ENCODE measurements at regions not wholly inside any gene's neighbourhood (a gene's known extent, or its start where the extent isn't known, plus 50 kb on each side); places are given as distances from the start of the nearest gene placed in this dataset.

GRCh38 chr6:139529420-139529819, 155.0 kb upstream of the CITED2 start:
- intact Hi-C loops (cut with DNase I) = no loop called here
- DNase-seq = no peak
- H3K9me3 ChIP-seq (ENCODE audit: control insufficient read depth, low read length) = peaks cover 2% of the 10 kb centered on the region
- 83 to 96% methylated on average over 1 of the region's 1 CpG for WGBS, 2 donors
- H3K36me3 ChIP-seq (ENCODE audit: control insufficient read depth in 1 of 2, insufficient read depth in 2 of 2, low read length in 1 of 2) = no peaks in the 10 kb centered on the region
- ATAC-seq (ENCODE audit: low FRiP score) = no peak
- H3K27me3 ChIP-seq (ENCODE audit: control insufficient read depth in 1 of 2, insufficient read depth in 2 of 2, low read length in 1 of 2) = no peaks in the 10 kb centered on the region
- peaks cover 0 to 6% of the 10 kb centered on the region in 2 donors for H3K4me1 ChIP-seq (ENCODE audit: control insufficient read depth in 1 of 2, insufficient read depth in 2 of 2, low read length in 2 of 2)
- H3K27ac ChIP-seq (ENCODE audit: low read depth in 1 of 2, low read length in 2 of 2) = no peak overlapping the region
- no peak overlapping the region for H3K4me3 ChIP-seq (ENCODE audit: low read length in 2 of 2)

GRCh38 chr6:139528471-139528870, 154.0 kb upstream of the CITED2 start:
- ATAC-seq (ENCODE audit: low FRiP score) = no peak
- Histone ChIP-seq H3K36me3 (ENCODE audit: control insufficient read depth in 1 of 2, insufficient read depth in 2 of 2, low read length in 1 of 2) (no peaks in the 10 kb centered on the region), H3K4me3 (ENCODE audit: low read length in 2 of 2) (no peak overlapping the region), H3K27me3 (ENCODE audit: control insufficient read depth in 1 of 2, insufficient read depth in 2 of 2, low read length in 1 of 2) (no peaks in the 10 kb centered on the region), H3K4me1 (ENCODE audit: control insufficient read depth in 1 of 2, insufficient read depth in 2 of 2, low read length in 2 of 2) (no peaks in the 10 kb centered on the region), H3K27ac (ENCODE audit: low read depth in 1 of 2, low read length in 2 of 2) (no peak overlapping the region), H3K9me3 (ENCODE audit: control insufficient read depth, low read length) (peaks cover 2% of the 10 kb centered on the region)
- no peak for DNase-seq
- WGBS, 2 donors = 91 to 93% methylated on average over 2 of the region's 2 CpGs
- intact Hi-C loops (cut with DNase I) = no loop called here

DNA sequence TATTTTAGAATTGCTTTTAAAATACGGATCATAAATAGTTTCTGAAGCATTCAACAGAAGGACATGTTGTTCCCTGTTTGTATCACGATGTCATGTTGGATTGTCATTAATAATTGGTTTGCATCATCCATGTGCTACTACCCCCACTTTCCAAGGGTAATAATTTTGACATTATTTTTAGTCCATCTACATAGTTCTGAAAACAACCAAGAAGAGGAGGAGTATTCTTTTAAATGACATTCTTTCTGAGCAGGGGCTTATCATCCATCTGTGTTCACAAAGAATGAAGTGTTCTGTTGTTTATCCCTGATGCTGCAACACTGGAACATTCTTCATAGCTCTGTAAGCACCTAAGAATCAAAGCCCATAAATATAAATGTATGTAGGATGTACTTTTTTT, 151.0 kb upstream of the CITED2 start:
- DNase-seq = no peak
- 75 to 76% methylated on average over 2 of the region's 2 CpGs for WGBS, 2 donors
- H3K36me3 ChIP-seq (ENCODE audit: control insufficient read depth in 1 of 2, insufficient read depth in 2 of 2, low read length in 1 of 2) = no peaks in the 10 kb centered on the region
- H3K27ac ChIP-seq (ENCODE audit: low read depth in 1 of 2, low read length in 2 of 2) = no peak overlapping the region
- no peaks in the 10 kb centered on the region for H3K27me3 ChIP-seq (ENCODE audit: control insufficient read depth in 1 of 2, insufficient read depth in 2 of 2, low read length in 1 of 2)
- no peaks in the 10 kb centered on the region for H3K4me1 ChIP-seq (ENCODE audit: control insufficient read depth in 1 of 2, insufficient read depth in 2 of 2, low read length in 2 of 2)
- no peak overlapping the region for H3K4me3 ChIP-seq (ENCODE audit: low read length in 2 of 2)
- peaks cover 2% of the 10 kb centered on the region for H3K9me3 ChIP-seq (ENCODE audit: control insufficient read depth, low read length)
- ATAC-seq (ENCODE audit: low FRiP score) = no peak
- intact Hi-C loops (cut with DNase I) = no loop called here

GRCh38 chr6:139523986-139524385, 149.5 kb upstream of the CITED2 start:
- ATAC-seq (ENCODE audit: low FRiP score) (no peak), DNase-seq (no peak)
- Histone ChIP-seq H3K9me3 (ENCODE audit: control insufficient read depth, low read length) (peaks cover 2% of the 10 kb centered on the region), H3K27ac (ENCODE audit: low read depth in 1 of 2, low read length in 2 of 2) (no peak overlapping the region), H3K4me3 (ENCODE audit: low read length in 2 of 2) (no peak overlapping the region), H3K36me3 (ENCODE audit: control insufficient read depth in 1 of 2, insufficient read depth in 2 of 2, low read length in 1 of 2) (no peaks in the 10 kb centered on the region), H3K4me1 (ENCODE audit: control insufficient read depth in 1 of 2, insufficient read depth in 2 of 2, low read length in 2 of 2) (peaks cover 0 to 5% of the 10 kb centered on the region in 2 donors), H3K27me3 (ENCODE audit: control insufficient read depth in 1 of 2, insufficient read depth in 2 of 2, low read length in 1 of 2) (no peaks in the 10 kb centered on the region)
- intact Hi-C loops (cut with DNase I) = no loop called here
- WGBS, 2 donors = 95 to 100% methylated on average over 2 of the region's 2 CpGs

DNA sequence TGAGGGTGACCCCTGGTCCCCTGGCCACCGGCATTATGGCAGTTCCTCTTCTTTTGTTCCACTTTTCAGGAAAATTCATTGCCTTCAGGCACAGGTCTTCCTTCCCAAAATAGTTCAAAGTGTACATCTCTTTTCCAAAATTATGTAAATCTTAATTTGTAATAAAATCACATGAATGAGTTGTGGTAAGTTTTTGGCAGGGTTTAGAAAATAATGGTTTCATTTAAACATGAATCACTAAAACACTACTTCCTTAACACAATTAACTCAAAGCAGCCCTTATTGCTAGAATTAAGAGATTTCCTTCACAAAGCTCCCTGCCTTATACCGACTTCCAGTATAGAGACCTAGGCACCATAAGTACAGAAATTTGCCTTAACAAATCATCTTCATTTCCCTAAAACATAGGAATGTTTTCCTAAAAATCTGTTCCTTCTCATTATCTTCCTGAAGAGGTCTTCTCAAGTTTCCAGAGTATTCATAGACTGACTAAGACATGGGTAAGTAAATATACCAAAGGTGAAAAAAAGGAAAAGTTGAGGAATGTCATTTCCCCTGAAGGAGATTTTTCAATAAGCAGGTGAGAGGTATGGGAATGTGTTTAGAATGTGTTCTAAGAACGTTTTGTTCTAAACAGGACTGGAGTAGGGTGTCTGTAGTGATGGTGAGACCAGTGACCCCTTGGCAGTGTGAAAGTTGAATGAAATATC, 148.2 kb upstream of the CITED2 start:
- no peaks in the 10 kb centered on the region for H3K27me3 ChIP-seq (ENCODE audit: control insufficient read depth in 1 of 2, insufficient read depth in 2 of 2, low read length in 1 of 2)
- no peak for DNase-seq
- no peak overlapping the region for H3K27ac ChIP-seq (ENCODE audit: low read depth in 1 of 2, low read length in 2 of 2)
- intact Hi-C loops (cut with DNase I) = no loop called here
- H3K4me1 ChIP-seq (ENCODE audit: control insufficient read depth in 1 of 2, insufficient read depth in 2 of 2, low read length in 2 of 2) = peaks cover 0 to 5% of the 10 kb centered on the region in 2 donors
- WGBS, 2 donors = 49 to 75% methylated on average over 3 of the region's 3 CpGs
- ATAC-seq (ENCODE audit: low FRiP score) = no peak
- no peak overlapping the region for H3K4me3 ChIP-seq (ENCODE audit: low read length in 2 of 2)
- H3K9me3 ChIP-seq (ENCODE audit: control insufficient read depth, low read length) = peaks cover 2% of the 10 kb centered on the region
- no peaks in the 10 kb centered on the region for H3K36me3 ChIP-seq (ENCODE audit: control insufficient read depth in 1 of 2, insufficient read depth in 2 of 2, low read length in 1 of 2)

DNA sequence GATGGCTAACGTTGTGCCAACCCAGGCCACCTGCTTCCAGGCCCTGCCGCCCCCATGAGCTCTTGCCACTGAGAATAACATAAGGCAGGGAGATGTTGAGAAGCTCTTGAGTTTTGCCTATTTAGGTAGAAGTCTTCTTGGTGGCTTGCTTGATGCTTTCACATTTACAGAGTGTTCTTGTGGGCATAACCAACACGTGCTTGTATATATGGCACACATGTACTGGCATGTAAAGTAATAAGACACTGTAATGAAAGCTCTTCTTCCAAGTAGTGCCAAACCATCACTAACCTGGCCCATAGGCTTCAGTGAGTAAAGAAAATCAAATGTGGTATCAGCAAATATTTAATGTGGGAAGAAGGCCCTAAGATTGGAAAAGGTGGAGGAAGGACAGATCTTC, 146.9 kb upstream of the CITED2 start:
- intact Hi-C loops (cut with DNase I) = no loop called here

GRCh38 chr6:139520321-139520768, 145.9 kb upstream of the CITED2 start:
- Histone ChIP-seq H3K4me1 (ENCODE audit: control insufficient read depth in 1 of 2, insufficient read depth in 2 of 2, low read length in 2 of 2) (peaks cover 0 to 5% of the 10 kb centered on the region in 2 donors), H3K27ac (ENCODE audit: low read depth in 1 of 2, low read length in 2 of 2) (no peak overlapping the region), H3K27me3 (ENCODE audit: control insufficient read depth in 1 of 2, insufficient read depth in 2 of 2, low read length in 1 of 2) (no peaks in the 10 kb centered on the region), H3K9me3 (ENCODE audit: control insufficient read depth, low read length) (no peaks in the 10 kb centered on the region), H3K4me3 (ENCODE audit: low read length in 2 of 2) (no peak overlapping the region), H3K36me3 (ENCODE audit: control insufficient read depth in 1 of 2, insufficient read depth in 2 of 2, low read length in 1 of 2) (no peaks in the 10 kb centered on the region)
- WGBS, 2 donors = 79 to 83% methylated on average over 3 of the region's 3 CpGs
- no peak for DNase-seq
- no peak for ATAC-seq (ENCODE audit: low FRiP score)
- intact Hi-C loops (cut with DNase I) = no loop called here

More for the DNA sequence above, 146.9 kb upstream of the CITED2 start:
- H3K9me3 ChIP-seq (ENCODE audit: control insufficient read depth, low read length) = peaks cover 1% of the 10 kb centered on the region
- no peak overlapping the region for H3K27ac ChIP-seq (ENCODE audit: low read depth in 1 of 2, low read length in 2 of 2)
- 94 to 95% methylated on average over 3 of the region's 3 CpGs for WGBS, 2 donors
- ATAC-seq (ENCODE audit: low FRiP score) = no peak
- H3K27me3 ChIP-seq (ENCODE audit: control insufficient read depth in 1 of 2, insufficient read depth in 2 of 2, low read length in 1 of 2) = no peaks in the 10 kb centered on the region
- no peak for DNase-seq
- no peak overlapping the region for H3K4me3 ChIP-seq (ENCODE audit: low read length in 2 of 2)
- H3K36me3 ChIP-seq (ENCODE audit: control insufficient read depth in 1 of 2, insufficient read depth in 2 of 2, low read length in 1 of 2) = no peaks in the 10 kb centered on the region
- peaks cover 0 to 5% of the 10 kb centered on the region in 2 donors for H3K4me1 ChIP-seq (ENCODE audit: control insufficient read depth in 1 of 2, insufficient read depth in 2 of 2, low read length in 2 of 2)

DNA sequence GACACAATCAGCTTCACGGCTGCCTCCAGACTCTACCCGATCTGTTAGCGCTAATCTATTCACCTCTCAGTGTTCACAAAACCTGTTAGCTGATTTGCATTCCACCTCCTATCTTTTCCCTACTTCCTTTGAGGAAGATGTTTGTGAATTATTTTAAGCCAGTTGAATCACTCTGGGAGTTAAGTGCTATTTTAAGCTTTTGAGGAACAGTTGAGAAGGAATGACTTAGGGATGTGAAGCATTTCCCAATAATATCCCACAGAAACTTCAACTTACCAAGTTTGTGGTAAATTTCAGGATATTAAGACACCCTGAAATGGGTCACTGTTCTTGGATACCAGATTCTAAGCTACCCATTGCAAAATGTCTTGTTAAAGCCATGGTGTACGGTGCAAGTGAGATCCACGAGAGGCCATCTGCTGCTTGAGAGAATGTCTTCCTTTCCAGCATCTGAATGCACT, 145.2 kb upstream of the CITED2 start:
- H3K27me3 ChIP-seq (ENCODE audit: control insufficient read depth in 1 of 2, insufficient read depth in 2 of 2, low read length in 1 of 2) = no peaks in the 10 kb centered on the region
- ATAC-seq (ENCODE audit: low FRiP score) (no peak), DNase-seq (no peak)
- no peaks in the 10 kb centered on the region for H3K36me3 ChIP-seq (ENCODE audit: control insufficient read depth in 1 of 2, insufficient read depth in 2 of 2, low read length in 1 of 2)
- H3K27ac ChIP-seq (ENCODE audit: low read depth in 1 of 2, low read length in 2 of 2) = no peak overlapping the region
- H3K4me1 ChIP-seq (ENCODE audit: control insufficient read depth in 1 of 2, insufficient read depth in 2 of 2, low read length in 2 of 2) = peaks cover 0 to 5% of the 10 kb centered on the region in 2 donors
- H3K9me3 ChIP-seq (ENCODE audit: control insufficient read depth, low read length) = no peaks in the 10 kb centered on the region
- no peak overlapping the region for H3K4me3 ChIP-seq (ENCODE audit: low read length in 2 of 2)
- intact Hi-C loops (cut with DNase I) = no loop called here
- 85 to 88% methylated on average over 5 of the region's 5 CpGs for WGBS, 2 donors

- intact Hi-C loops (cut with DNase I) = no loop called here
- DNase-seq (no peak), ATAC-seq (ENCODE audit: low FRiP score) (no peak)
- Histone ChIP-seq H3K27ac (ENCODE audit: low read depth in 1 of 2, low read length in 2 of 2) (no peak overlapping the region), H3K4me3 (ENCODE audit: low read length in 2 of 2) (no peak overlapping the region), H3K9me3 (ENCODE audit: control insufficient read depth, low read length) (no peaks in the 10 kb centered on the region), H3K4me1 (ENCODE audit: control insufficient read depth in 1 of 2, insufficient read depth in 2 of 2, low read length in 2 of 2) (peaks cover 0 to 5% of the 10 kb centered on the region in 2 donors), H3K36me3 (ENCODE audit: control insufficient read depth in 1 of 2, insufficient read depth in 2 of 2, low read length in 1 of 2) (no peaks in the 10 kb centered on the region), H3K27me3 (ENCODE audit: control insufficient read depth in 1 of 2, insufficient read depth in 2 of 2, low read length in 1 of 2) (no peaks in the 10 kb centered on the region)
- WGBS, 2 donors = 88 to 94% methylated on average over 5 of the region's 5 CpGs
Observed at GRCh38 chr6:139519097-139519496, 144.6 kb upstream of the CITED2 start.
